ENCODE measurements at regions not wholly inside any gene's neighbourhood (a gene's known extent, or its start where the extent isn't known, plus 50 kb on each side); places are given as distances from the start of the nearest gene placed in this dataset.

GRCh38 chr4:8762951-8763735, 108.5 kb downstream of the HMX1 start:
- Histone ChIP-seq H4K8ac (ENCODE audit: low read length) (no peak overlapping the region), H3K14ac (ENCODE audit: low read length in 2 of 2) (no peak overlapping the region), H3K4me1 (ENCODE audit: control insufficient read depth, insufficient read depth, low read depth, low read length) (no peaks in the 10 kb centered on the region), H2BK12ac (ENCODE audit: low read length in 2 of 2) (no peak overlapping the region), H4K91ac (ENCODE audit: low read length) (no peak overlapping the region), H3K4me2 (ENCODE audit: low read length, poor library complexity, severe bottlenecking) (no peak overlapping the region), H3K27ac (ENCODE audit: low read length, poor library complexity, severe bottlenecking) (no peak overlapping the region), H3K9ac (ENCODE audit: low read length) (no peak overlapping the region), H2BK15ac (ENCODE audit: low read depth, poor library complexity, severe bottlenecking) (no peak overlapping the region), H3K9me3 (ENCODE audit: control insufficient read depth, low read length) (no peaks in the 10 kb centered on the region), H2BK120ac (ENCODE audit: low read depth, low read length) (no peak overlapping the region), H2AK5ac (ENCODE audit: low read length, severe bottlenecking) (no peak overlapping the region), H3K18ac (ENCODE audit: low read depth in 1 of 2, low read length in 2 of 2) (no peak overlapping the region), H3K36me3 (ENCODE audit: control insufficient read depth in 1 of 2, insufficient read depth in 2 of 2, low read depth in 1 of 2, low read length in 2 of 2) (no peaks in the 10 kb centered on the region), H2BK5ac (ENCODE audit: low read depth, low read length, poor library complexity, severe bottlenecking) (no peak overlapping the region), H3K23ac (ENCODE audit: low read length in 2 of 2) (no peak overlapping the region), H3K27me3 (ENCODE audit: control insufficient read depth in 1 of 2, insufficient read depth in 1 of 2, low read length in 2 of 2) (peaks cover 0 to 4% of the 10 kb centered on the region in 2 experiments), H3K4ac (ENCODE audit: low read depth in 1 of 2, low read length in 2 of 2) (no peak overlapping the region), H3K4me3 (ENCODE audit: insufficient read depth in 1 of 2, low read depth in 1 of 2, low read length in 2 of 2) (no peak overlapping the region), H2AFZ (ENCODE audit: low read depth, low read length) (no peak overlapping the region), H3K79me1 (replicated peaks; ENCODE audit: low read length, poor library complexity, severe bottlenecking) (no peaks in the 10 kb centered on the region)
- DNase-seq = no peak
- WGBS = 84% methylated on average over 21 of the region's 23 CpGs

- no peak overlapping the region for H3K27ac ChIP-seq (ENCODE audit: low read length, poor library complexity, severe bottlenecking)
- H2BK5ac ChIP-seq (ENCODE audit: low read depth, low read length, poor library complexity, severe bottlenecking) = no peak overlapping the region
- H3K14ac ChIP-seq (ENCODE audit: low read length in 2 of 2) = no peak overlapping the region
- no peak overlapping the region for H3K4ac ChIP-seq (ENCODE audit: low read depth in 1 of 2, low read length in 2 of 2)
- H3K36me3 ChIP-seq (ENCODE audit: control insufficient read depth in 1 of 2, insufficient read depth in 2 of 2, low read depth in 1 of 2, low read length in 2 of 2) = no peaks in the 10 kb centered on the region
- H3K4me3 ChIP-seq (ENCODE audit: insufficient read depth in 1 of 2, low read depth in 1 of 2, low read length in 2 of 2) = no peak overlapping the region
- 84% methylated on average over 7 of the region's 7 CpGs for WGBS
- H2AK5ac ChIP-seq (ENCODE audit: low read length, severe bottlenecking) = no peak overlapping the region
- H2BK120ac ChIP-seq (ENCODE audit: low read depth, low read length) = no peak overlapping the region
- H3K4me1 ChIP-seq (ENCODE audit: control insufficient read depth, insufficient read depth, low read depth, low read length) = no peaks in the 10 kb centered on the region
- no peak overlapping the region for H2BK15ac ChIP-seq (ENCODE audit: low read depth, poor library complexity, severe bottlenecking)
- H3K79me1 ChIP-seq (replicated peaks; ENCODE audit: low read length, poor library complexity, severe bottlenecking) = no peaks in the 10 kb centered on the region
- no peak overlapping the region for H2AFZ ChIP-seq (ENCODE audit: low read depth, low read length)
- H3K4me2 ChIP-seq (ENCODE audit: low read length, poor library complexity, severe bottlenecking) = no peak overlapping the region
- H4K91ac ChIP-seq (ENCODE audit: low read length) = no peak overlapping the region
- H3K18ac ChIP-seq (ENCODE audit: low read depth in 1 of 2, low read length in 2 of 2) = no peak overlapping the region
- H3K9me3 ChIP-seq (ENCODE audit: control insufficient read depth, low read length) = no peaks in the 10 kb centered on the region
- DNase-seq = no peak
- H3K23ac ChIP-seq (ENCODE audit: low read length in 2 of 2) = no peak overlapping the region
- no peak overlapping the region for H2BK12ac ChIP-seq (ENCODE audit: low read length in 2 of 2)
- no peak overlapping the region for H3K9ac ChIP-seq (ENCODE audit: low read length)
- H3K27me3 ChIP-seq (ENCODE audit: control insufficient read depth in 1 of 2, insufficient read depth in 1 of 2, low read length in 2 of 2) = peaks cover 0 to 2% of the 10 kb centered on the region in 2 experiments
- no peak overlapping the region for H4K8ac ChIP-seq (ENCODE audit: low read length)
Observed at GRCh38 chr4:8762356-8762755, 109.3 kb downstream of the HMX1 start.

DNA sequence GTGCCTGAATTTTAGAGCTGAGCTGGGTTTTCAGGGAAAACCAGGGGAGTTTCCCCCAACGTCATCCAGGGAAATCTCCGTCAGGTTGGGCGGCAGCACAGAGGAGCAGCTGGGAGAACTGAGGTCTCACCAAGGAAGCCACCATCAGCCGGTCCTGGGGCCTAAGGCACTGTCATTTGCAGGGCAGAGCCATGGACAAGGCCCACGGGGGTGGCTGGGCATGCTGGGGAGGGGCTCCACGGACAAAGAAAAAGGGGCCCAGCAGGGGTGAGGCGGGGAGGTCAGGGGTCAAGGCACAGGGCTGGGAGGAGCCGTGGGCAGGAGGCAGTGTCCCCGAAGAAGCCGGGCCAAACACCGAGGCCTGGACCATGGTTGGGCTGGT, 109.8 kb downstream of the HMX1 start:
- H3K9ac ChIP-seq (ENCODE audit: low read length) = no peak overlapping the region
- H3K4ac ChIP-seq (ENCODE audit: low read depth in 1 of 2, low read length in 2 of 2) = no peak overlapping the region
- H3K23ac ChIP-seq (ENCODE audit: low read length in 2 of 2) = no peak overlapping the region
- H4K8ac ChIP-seq (ENCODE audit: low read length) = no peak overlapping the region
- no peak overlapping the region for H2BK15ac ChIP-seq (ENCODE audit: low read depth, poor library complexity, severe bottlenecking)
- H3K27me3 ChIP-seq (ENCODE audit: control insufficient read depth in 1 of 2, insufficient read depth in 1 of 2, low read length in 2 of 2) = no peaks in the 10 kb centered on the region
- 79% methylated on average over 11 of the region's 11 CpGs for WGBS
- no peak overlapping the region for H2AK5ac ChIP-seq (ENCODE audit: low read length, severe bottlenecking)
- no peak overlapping the region for H3K14ac ChIP-seq (ENCODE audit: low read length in 2 of 2)
- DNase-seq = no peak
- H2AFZ ChIP-seq (ENCODE audit: low read depth, low read length) = no peak overlapping the region
- no peak overlapping the region for H3K4me3 ChIP-seq (ENCODE audit: insufficient read depth in 1 of 2, low read depth in 1 of 2, low read length in 2 of 2)
- H3K79me1 ChIP-seq (replicated peaks; ENCODE audit: low read length, poor library complexity, severe bottlenecking) = no peaks in the 10 kb centered on the region
- no peak overlapping the region for H2BK120ac ChIP-seq (ENCODE audit: low read depth, low read length)
- no peak overlapping the region for H3K4me2 ChIP-seq (ENCODE audit: low read length, poor library complexity, severe bottlenecking)
- H4K91ac ChIP-seq (ENCODE audit: low read length) = no peak overlapping the region
- H3K4me1 ChIP-seq (ENCODE audit: control insufficient read depth, insufficient read depth, low read depth, low read length) = no peaks in the 10 kb centered on the region
- no peak overlapping the region for H2BK5ac ChIP-seq (ENCODE audit: low read depth, low read length, poor library complexity, severe bottlenecking)
- no peak overlapping the region for H3K18ac ChIP-seq (ENCODE audit: low read depth in 1 of 2, low read length in 2 of 2)
- no peaks in the 10 kb centered on the region for H3K9me3 ChIP-seq (ENCODE audit: control insufficient read depth, low read length)
- H2BK12ac ChIP-seq (ENCODE audit: low read length in 2 of 2) = no peak overlapping the region
- no peak overlapping the region for H3K27ac ChIP-seq (ENCODE audit: low read length, poor library complexity, severe bottlenecking)
- H3K36me3 ChIP-seq (ENCODE audit: control insufficient read depth in 1 of 2, insufficient read depth in 2 of 2, low read depth in 1 of 2, low read length in 2 of 2) = no peaks in the 10 kb centered on the region

- H2BK5ac ChIP-seq (ENCODE audit: low read depth, low read length, poor library complexity, severe bottlenecking) = no peak overlapping the region
Observed at GRCh38 chr4:8761167-8761823, 110.3 kb downstream of the HMX1 start.

More at GRCh38 chr4:8761167-8761823, 110.3 kb downstream of the HMX1 start:
- Histone ChIP-seq H3K4me3 (ENCODE audit: insufficient read depth in 1 of 2, low read depth in 1 of 2, low read length in 2 of 2) (no peak overlapping the region), H2AK5ac (ENCODE audit: low read length, severe bottlenecking) (no peak overlapping the region), H2BK120ac (ENCODE audit: low read depth, low read length) (no peak overlapping the region), H4K91ac (ENCODE audit: low read length) (no peak overlapping the region), H2BK12ac (ENCODE audit: low read length in 2 of 2) (no peak overlapping the region), H3K4me1 (ENCODE audit: control insufficient read depth, insufficient read depth, low read depth, low read length) (no peaks in the 10 kb centered on the region), H3K36me3 (ENCODE audit: control insufficient read depth in 1 of 2, insufficient read depth in 2 of 2, low read depth in 1 of 2, low read length in 2 of 2) (no peaks in the 10 kb centered on the region), H3K18ac (ENCODE audit: low read depth in 1 of 2, low read length in 2 of 2) (no peak overlapping the region), H3K23ac (ENCODE audit: low read length in 2 of 2) (no peak overlapping the region), H3K9ac (ENCODE audit: low read length) (no peak overlapping the region), H4K8ac (ENCODE audit: low read length) (no peak overlapping the region), H3K9me3 (ENCODE audit: control insufficient read depth, low read length) (no peaks in the 10 kb centered on the region), H2BK15ac (ENCODE audit: low read depth, poor library complexity, severe bottlenecking) (no peak overlapping the region), H3K79me1 (replicated peaks; ENCODE audit: low read length, poor library complexity, severe bottlenecking) (no peaks in the 10 kb centered on the region), H2AFZ (ENCODE audit: low read depth, low read length) (no peak overlapping the region), H3K14ac (ENCODE audit: low read length in 2 of 2) (no peak overlapping the region), H3K27ac (ENCODE audit: low read length, poor library complexity, severe bottlenecking) (no peak overlapping the region), H3K27me3 (ENCODE audit: control insufficient read depth in 1 of 2, insufficient read depth in 1 of 2, low read length in 2 of 2) (no peaks in the 10 kb centered on the region), H3K4ac (ENCODE audit: low read depth in 1 of 2, low read length in 2 of 2) (no peak overlapping the region), H3K4me2 (ENCODE audit: low read length, poor library complexity, severe bottlenecking) (no peak overlapping the region)
- no peak for DNase-seq
- WGBS = 73% methylated on average over 17 of the region's 17 CpGs

Data from mesenchymal stem cell (in vitro differentiated cells and primary cell).